ENCODE measurements at regions not wholly inside any gene's neighbourhood (a gene's known extent, or its start where the extent isn't known, plus 50 kb on each side); places are given as distances from the start of the nearest gene placed in this dataset.

GRCh38 chr13:105016266-105016665 is 1519.2 kb downstream of the EFNB2 start:
- H3K4me3 ChIP-seq (ENCODE audit: low read depth, low read length): no peak overlapping the region
- no peak for DNase-seq (ENCODE audit: low read depth)
- TF ChIP-seq CTCF (IDR thresholded peaks at IDR 0.05; ENCODE audit: control insufficient read depth, extremely low read depth, insufficient read depth): no peak

GRCh38 chr13:105008604-105009003 is 1526.9 kb downstream of the EFNB2 start:
- no peak for TF ChIP-seq CTCF (IDR thresholded peaks at IDR 0.05; ENCODE audit: control insufficient read depth, extremely low read depth, insufficient read depth)
- DNase-seq (ENCODE audit: low read depth): no peak
- no peak overlapping the region for H3K4me3 ChIP-seq (ENCODE audit: low read depth, low read length)

DNA sequence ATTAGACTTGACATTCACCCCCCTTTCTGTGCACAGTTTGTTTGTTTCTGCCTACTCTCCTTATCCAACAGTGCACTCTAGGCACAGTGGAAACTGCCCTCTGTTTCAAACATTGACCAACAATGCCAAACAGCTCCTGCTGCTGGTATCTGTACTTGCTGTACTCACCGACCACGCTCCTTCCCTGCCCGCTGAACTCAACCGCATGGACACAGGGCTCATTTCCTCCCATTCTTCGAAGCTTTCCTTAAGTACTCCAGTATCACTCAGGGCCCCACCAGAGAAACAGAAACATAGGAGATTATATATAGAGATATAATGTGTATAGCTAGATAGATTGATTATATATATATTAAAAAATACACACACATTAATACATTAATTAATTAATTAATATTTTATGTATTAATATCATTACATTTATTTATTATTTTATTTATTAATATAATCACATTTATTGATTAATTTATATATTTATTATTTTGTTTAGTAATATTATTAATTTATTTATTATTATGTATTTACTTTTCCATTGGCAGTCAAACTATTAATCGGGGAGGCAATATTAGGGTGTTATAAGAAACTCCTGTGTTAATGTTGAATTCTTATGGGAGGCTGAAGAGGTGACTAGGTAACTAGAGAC is 1528.2 kb downstream of the EFNB2 start:
- no peak for TF ChIP-seq CTCF (IDR thresholded peaks at IDR 0.05; ENCODE audit: control insufficient read depth, extremely low read depth, insufficient read depth)

DNA sequence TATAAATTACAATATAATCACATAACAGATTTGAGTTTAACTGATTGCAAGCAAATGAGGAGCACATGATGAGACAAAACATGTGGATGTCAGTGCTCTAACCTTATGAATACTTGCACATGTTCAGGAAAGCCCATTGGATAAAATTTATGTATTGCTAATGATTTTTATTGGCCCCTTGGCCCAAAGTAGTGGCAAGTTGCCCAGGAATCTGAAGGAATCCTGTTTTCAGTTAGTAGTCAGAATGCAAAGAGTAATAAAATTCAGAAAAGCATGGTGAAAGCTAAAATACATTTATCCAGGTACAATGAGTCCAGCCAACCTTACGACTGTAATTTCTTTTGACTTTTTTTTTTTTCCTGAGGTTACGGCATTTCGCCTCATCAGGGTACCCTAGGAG is 1539.4 kb downstream of the EFNB2 start:
- no peak for TF ChIP-seq CTCF (IDR thresholded peaks at IDR 0.05; ENCODE audit: control insufficient read depth, extremely low read depth, insufficient read depth)
- no peak overlapping the region for H3K4me3 ChIP-seq (ENCODE audit: low read depth, low read length)
- DNase-seq (ENCODE audit: low read depth): no peak

More for the DNA sequence above, 1528.2 kb downstream of the EFNB2 start:
- no peak for DNase-seq (ENCODE audit: low read depth)
- no peak overlapping the region for H3K4me3 ChIP-seq (ENCODE audit: low read depth, low read length)

DNA sequence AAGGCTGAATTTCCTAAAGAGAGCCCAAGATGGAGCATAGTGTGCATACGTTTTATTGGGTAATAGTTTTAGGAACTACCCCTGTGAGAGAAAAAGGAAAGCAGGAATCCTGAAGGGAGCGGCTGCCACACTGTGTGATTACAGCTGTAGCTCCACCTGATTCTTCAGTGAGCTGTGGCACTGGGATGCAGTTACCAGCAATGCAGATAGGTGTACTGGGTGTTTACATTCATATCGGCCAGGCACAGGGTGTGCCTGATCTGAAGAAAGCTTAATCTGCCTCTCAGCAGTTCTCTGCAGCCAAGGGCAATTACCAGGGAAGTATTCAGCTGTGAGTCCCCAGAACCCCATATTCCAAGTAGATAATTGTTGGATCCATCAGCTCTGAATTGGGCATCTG is 1541.8 kb downstream of the EFNB2 start:
- no peak overlapping the region for H3K4me3 ChIP-seq (ENCODE audit: low read depth, low read length)
- DNase-seq (ENCODE audit: low read depth): no peak
- no peak for TF ChIP-seq CTCF (IDR thresholded peaks at IDR 0.05; ENCODE audit: control insufficient read depth, extremely low read depth, insufficient read depth)

GRCh38 chr13:104987621-104988020 is 1547.8 kb downstream of the EFNB2 start:
- DNase-seq (ENCODE audit: low read depth): no peak
- H3K4me3 ChIP-seq (ENCODE audit: low read depth, low read length): no peak overlapping the region
- no peak for TF ChIP-seq CTCF (IDR thresholded peaks at IDR 0.05; ENCODE audit: control insufficient read depth, extremely low read depth, insufficient read depth)

- DNase-seq (ENCODE audit: low read depth): no peak
Measured at GRCh38 chr13:104984296-104984818, 1551.1 kb downstream of the EFNB2 start.

More at GRCh38 chr13:104984296-104984818, 1551.1 kb downstream of the EFNB2 start:
- TF ChIP-seq CTCF (IDR thresholded peaks at IDR 0.05; ENCODE audit: control insufficient read depth, extremely low read depth, insufficient read depth): no peak
- H3K4me3 ChIP-seq (ENCODE audit: low read depth, low read length): no peak overlapping the region

All from LNCaP clone FGC (cell line).